AG04450 (cell line): ENCODE measurements at regions not wholly inside any gene's neighbourhood (a gene's known extent, or its start where the extent isn't known, plus 50 kb on each side); places are given as distances from the start of the nearest gene placed in this dataset.

Experiments used
- CTCF ChIA-PET: fragments of 300-600, 350-600 bp; formaldehyde crosslinking; extraction: SDS; loops from one replicate; lab custom pipeline; 2022; ENCODE audit warnings: antibody characterized with exemption, inconsistent platforms; lab: Charles Lee
- POLR2A ChIA-PET: fragments of 350-600 bp; formaldehyde crosslinking; extraction: SDS; loops from one replicate; lab custom pipeline; 2021; ENCODE audit warnings: antibody characterized with exemption, inconsistent platforms; lab: Yijun Ruan, JAX
- DNase-seq: peaks from one replicate; pipeline ENCODE4 v3.0.0-alpha.2; 2011; ENCODE audit warnings: low read depth, low spot score
- H3K27ac ChIP-seq: one replicate; pipeline ENCODE4 v1.5.1; 2012; ENCODE audit warnings: low read depth, low read length, control low read depth
- H3K27me3 ChIP-seq: one replicate; pipeline ENCODE4 v1.6.0; 2012; ENCODE audit warnings: low read length; ENCODE audit not compliant: control insufficient read depth, insufficient read depth
- H3K4me3 ChIP-seq: 2 replicates; pipeline ENCODE4 v1.5.1; 2011; ENCODE audit warnings: mild to moderate bottlenecking, low read depth, low read length, control low read depth
- H3K9me3 ChIP-seq: 2 replicates; pipeline ENCODE4 v1.5.1; 2012; ENCODE audit warnings: low read length; ENCODE audit not compliant: control insufficient read depth, insufficient read depth
- CTCF ChIP-seq: IDR thresholded peaks from 2 replicates; pipeline ENCODE4 v1.5.1; 2011; ENCODE audit warnings: low read depth, low read length, control low read depth, inconsistent platforms

GRCh38 chr5:97986069-97986468 lies 787.4 kb upstream of the RGMB start:
- POLR2A ChIA-PET: no interaction called here
- Histone ChIP-seq H3K27ac (no peak overlapping the region), H3K4me3 (no peak overlapping the region), H3K9me3 (no peaks in the 10 kb centered on the region), H3K27me3 (no peaks in the 10 kb centered on the region)
- DNase-seq: no peak
- CTCF ChIA-PET: no interaction called here
- TF ChIP-seq CTCF: no peak

DNA sequence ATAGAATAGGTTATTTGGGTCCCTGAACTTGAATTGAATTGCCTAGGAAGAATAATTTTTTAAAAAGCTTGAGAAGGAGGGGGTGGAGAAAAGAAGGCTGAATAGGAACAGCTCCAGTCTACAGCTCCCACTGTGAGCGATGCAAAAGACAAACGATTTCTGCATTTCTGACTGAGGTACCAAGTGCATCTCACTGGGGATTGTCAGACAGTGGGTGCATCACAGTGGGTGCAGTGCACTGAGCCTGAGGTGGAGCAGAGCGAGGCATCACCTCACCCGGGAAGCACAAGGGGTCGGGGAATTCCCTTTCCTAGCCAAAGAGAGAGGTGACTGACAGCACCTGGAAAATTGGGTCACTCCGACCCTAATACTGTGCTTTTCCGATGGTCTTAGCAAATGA lies 782.2 kb upstream of the RGMB start:
- no peak for DNase-seq
- H3K4me3 ChIP-seq: no peak overlapping the region
- ChIA-PET POLR2A (no interaction called here), CTCF (no interaction called here)
- no peaks in the 10 kb centered on the region for H3K27me3 ChIP-seq
- H3K9me3 ChIP-seq: peaks cover 4% of the 10 kb centered on the region
- TF ChIP-seq CTCF: no peak
- no peak overlapping the region for H3K27ac ChIP-seq

DNA sequence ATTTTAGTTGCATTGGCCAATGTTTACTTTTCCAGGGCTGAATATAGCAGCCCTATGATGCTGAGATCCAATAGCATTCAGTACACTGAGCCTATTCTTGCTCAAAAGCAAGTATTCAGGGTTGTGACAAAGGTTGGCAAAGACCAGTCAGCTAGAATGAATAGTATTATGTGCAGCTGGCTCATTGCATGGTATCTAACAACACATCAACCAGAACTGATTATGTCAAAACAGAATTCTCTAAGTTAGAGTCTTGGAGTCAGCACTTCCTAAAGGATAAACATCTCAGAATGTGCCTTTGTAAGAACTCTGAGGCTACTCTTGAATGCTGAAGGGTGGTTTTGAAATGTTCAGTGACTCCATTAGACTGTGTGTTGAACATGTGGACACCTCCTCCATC lies 774.5 kb upstream of the RGMB start:
- no peaks in the 10 kb centered on the region for H3K27me3 ChIP-seq
- CTCF ChIA-PET: no interaction called here
- H3K9me3 ChIP-seq: no peaks in the 10 kb centered on the region
- H3K27ac ChIP-seq: no peak overlapping the region
- H3K4me3 ChIP-seq: no peak overlapping the region
- POLR2A ChIA-PET: no interaction called here
- no peak for TF ChIP-seq CTCF
- DNase-seq: no peak

DNA sequence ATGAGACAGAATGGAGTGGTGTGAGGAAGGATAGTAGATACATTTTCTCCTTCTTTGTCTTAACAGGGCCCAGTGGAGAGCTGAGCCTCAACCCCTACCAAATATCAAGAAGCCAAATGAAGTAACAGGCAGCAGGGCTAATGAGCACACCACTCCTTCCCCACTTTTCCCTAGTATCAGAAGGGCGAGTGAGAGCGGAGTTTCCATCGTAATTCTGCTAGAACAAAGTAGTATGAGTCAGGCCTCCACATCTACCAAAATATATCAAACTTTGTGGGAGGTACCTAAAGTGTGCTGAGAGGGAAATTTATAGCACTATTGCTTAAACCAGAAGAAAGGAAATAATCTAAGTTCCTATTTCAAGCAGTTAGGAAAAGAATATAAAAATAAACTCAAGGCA lies 769.0 kb upstream of the RGMB start:
- TF ChIP-seq CTCF: no peak
- Histone ChIP-seq H3K27me3 (no peaks in the 10 kb centered on the region), H3K27ac (no peak overlapping the region), H3K9me3 (no peaks in the 10 kb centered on the region), H3K4me3 (no peak overlapping the region)
- ChIA-PET POLR2A (no interaction called here), CTCF (no interaction called here)
- DNase-seq: no peak

DNA sequence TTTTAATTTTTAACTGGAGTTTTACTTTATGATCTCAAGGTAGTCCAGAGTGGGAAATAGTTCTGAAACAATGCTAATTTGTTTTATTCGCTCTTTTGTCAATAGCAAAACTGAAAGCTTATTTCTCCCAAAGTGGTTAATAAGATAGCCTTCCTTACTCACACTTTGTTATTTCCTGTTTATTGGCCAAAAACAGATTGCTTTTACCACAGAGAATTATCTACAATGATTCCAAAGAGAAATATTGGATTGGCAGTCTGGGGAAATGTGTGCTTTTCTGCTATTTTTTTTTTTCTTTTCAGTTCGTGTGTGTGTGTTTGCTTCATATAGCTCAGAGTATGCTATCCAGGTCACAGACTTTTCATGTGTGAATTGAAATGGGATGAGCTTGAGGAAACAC lies 756.7 kb upstream of the RGMB start:
- H3K9me3 ChIP-seq: no peaks in the 10 kb centered on the region
- DNase-seq: no peak
- H3K4me3 ChIP-seq: no peak overlapping the region
- no peak for TF ChIP-seq CTCF
- no peak overlapping the region for H3K27ac ChIP-seq
- ChIA-PET CTCF (no interaction called here), POLR2A (no interaction called here)
- H3K27me3 ChIP-seq: no peaks in the 10 kb centered on the region
